HG02571 (cell line): ENCODE measurements at regions not wholly inside any gene's neighbourhood (a gene's known extent, or its start where the extent isn't known, plus 50 kb on each side); places are given as distances from the start of the nearest gene placed in this dataset.
"Not testable (repeated sequence)": the region's sequence is repeated elsewhere in the genome, so short reads cannot be mapped to it uniquely, and the experiment has no call there.

Experiments
- ATAC-seq: cut with Tn5 transposase; IDR thresholded peaks from one replicate; pipeline ENCODE4 v1.9.1; 2021; ENCODE audit warnings: mild to moderate bottlenecking, moderate library complexity; ENCODE audit not compliant: unreplicated experiment

DNA sequence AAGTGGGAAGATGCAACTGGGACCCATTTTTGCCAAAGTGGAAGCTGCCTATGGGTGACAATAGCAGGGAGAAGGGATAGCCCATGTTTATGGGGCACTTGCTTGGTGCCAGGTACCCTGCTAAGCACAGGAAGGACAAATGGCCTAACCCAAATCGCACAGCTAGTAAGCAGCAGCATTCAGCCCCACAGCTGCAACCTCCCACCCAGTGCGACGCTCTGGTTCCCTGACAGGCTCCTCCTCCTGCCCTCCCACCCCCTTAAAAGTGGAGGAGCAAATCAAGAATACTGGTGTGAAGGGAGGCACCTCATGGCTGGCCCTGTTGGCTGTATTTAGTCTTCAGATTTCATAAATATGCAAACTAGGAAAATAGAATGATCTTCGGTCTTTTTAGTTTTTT is 76.2 kb downstream of the RIN2 start:
- ATAC-seq = no peak

DNA sequence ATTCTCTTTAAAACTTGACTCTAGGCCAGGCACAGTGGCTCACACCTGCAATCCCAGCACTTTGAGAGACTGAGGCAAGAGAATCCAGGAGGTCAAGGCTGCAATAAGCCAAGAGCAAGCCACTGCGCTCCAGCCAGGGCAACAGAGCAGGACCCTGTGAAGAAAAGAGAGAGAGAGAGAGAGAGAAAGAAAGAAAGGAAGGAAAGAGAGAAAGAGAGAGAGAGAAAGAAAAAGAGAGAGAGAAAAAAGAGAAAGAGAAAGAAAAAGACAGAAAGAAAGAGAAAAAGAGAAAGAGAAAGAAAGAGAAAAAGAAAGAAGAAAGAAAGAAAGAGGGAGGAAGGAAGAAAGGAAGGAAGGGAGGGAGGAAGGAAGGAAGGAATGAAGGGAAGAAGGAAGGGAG is 76.7 kb downstream of the RIN2 start:
- no peak for ATAC-seq

DNA sequence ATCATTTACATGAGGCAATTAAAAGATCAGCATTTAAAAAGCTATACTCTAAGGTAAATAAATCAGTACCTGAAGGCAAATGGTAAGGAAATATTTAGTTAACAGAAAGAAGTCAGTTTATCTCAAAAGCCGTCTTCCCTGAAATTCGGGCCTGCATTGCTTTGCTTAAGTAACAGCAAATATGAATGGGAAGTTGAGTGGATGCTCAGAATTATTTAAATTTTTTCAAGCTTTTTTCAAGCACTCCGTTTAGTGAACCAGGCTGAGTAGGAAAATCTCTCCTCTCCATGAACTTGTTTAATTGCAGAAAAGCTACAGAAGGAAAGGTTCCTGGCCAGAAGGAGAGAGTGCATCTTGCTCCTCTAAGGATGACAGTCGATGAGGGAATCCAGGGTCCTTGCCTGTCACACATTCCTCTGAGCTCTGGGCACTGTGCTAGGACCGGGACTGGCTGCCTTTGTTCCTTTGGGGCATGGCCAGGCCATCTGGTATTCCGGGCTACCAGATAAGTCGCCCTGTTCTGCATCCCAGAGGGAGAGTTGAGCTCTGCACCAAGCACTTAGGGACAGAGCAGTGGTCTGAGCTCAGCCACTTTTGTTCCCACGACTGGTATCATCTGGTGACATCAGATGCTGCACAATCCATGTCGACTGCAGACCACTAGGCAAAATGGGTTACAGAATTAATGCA is 77.6 kb downstream of the RIN2 start:
- ATAC-seq = no peak

DNA sequence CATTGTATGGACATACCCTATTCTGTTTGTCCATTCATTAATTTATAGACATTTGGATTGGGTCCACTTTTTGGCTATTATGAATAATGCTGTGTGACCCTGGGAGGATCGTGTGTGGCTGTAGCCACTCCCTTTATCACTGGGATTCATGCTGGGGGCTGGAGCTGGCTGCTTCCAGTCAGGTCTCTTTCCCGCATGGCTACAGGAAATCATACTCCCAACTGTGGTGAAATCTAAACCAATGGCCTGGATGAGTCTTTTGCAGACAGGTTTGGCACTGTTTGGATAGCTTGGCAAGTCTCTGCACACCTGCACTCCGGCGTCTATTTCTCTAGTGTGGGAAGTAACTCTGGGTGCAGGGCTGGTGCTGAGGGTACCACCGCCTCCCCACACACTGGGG is 80.4 kb downstream of the RIN2 start:
- no peak for ATAC-seq

- ATAC-seq = no peak
Observed at GRCh38 chr20:19839053-19839452, 81.0 kb downstream of the RIN2 start.

- ATAC-seq = no peak
Observed at GRCh38 chr20:19840111-19840710, 82.2 kb downstream of the RIN2 start.

DNA sequence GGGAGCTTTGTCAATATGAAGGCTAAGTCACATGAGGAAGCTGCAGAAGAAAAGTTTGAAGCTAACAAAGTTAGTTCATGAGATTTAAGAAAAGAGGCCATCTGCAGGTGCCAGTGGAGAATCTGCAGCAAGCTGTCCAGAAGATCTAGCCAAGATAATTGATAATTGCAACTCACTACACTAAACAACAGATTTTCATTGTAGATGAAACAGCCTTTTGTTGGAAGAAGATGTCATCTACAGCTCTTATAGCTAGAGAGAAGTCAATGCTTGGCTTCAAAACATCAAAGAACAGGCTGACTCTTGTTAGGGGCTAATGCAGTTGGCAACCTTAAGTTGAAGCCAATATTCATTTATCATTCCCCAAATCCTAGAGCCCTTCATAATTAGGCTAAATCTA is 83.7 kb downstream of the RIN2 start:
- ATAC-seq = no peak

DNA sequence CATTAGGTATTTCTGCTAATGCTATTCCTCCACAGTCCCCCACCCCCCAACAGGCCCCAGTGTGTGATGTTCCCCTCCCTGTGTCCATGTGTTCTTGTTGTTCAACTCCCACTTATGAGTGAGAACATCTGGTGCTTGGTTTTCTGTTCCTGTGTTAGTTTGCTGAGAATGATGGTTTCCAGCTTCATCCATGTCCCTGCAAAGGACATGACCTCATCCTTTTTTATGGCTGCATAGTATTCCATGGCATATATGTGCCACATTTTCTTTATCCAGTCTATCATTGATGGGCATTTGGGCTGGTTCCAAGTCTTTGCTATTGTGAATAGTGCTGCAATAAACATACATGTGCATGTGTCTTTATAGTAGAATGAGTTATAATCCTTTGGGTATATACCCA is 86.8 kb downstream of the RIN2 start:
- not testable (repeated sequence) for ATAC-seq

GRCh38 chr20:19847383-19847782 is 89.3 kb downstream of the RIN2 start:
- no peak for ATAC-seq

DNA sequence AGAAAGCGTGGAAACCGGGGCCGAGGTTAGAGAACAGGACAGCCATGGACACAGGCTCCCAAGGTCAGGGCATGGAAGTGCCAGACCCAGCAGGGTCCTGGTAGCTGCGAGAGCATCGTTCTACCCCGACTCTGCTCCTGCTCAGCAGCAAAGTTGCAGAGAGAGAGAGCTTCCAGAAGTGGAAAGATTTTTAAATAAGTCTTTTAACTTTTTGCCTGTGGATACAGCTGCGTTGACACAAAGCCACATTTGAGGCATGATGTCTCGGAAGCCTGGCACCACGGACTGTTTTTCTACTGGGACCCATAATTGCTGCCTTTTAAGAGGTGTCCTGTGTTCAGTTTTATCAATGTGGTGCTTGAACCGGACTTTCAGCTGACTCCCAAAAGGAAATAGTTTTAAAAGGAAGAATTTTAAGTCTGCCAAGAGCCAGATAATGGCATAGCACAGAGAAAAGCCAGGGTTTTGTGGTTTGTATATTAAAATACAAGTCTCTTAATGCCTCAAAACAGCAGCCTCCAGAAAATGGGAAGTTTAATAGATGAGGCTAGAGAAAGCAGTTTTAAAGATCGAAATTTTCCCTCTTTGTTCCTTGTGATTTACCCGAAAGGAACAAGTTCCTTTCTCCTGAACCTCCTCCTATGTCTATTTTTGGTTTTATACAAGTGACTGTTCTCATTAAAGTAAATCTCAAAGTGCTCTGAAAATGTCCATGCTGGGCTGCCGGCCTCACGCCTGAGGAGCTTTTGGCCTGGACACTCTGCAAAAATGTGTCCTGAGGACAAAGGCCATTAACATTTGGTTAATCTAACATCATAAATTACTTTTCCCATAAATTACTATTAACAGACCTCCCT is 91.5 kb downstream of the RIN2 start:
- ATAC-seq = no peak

DNA sequence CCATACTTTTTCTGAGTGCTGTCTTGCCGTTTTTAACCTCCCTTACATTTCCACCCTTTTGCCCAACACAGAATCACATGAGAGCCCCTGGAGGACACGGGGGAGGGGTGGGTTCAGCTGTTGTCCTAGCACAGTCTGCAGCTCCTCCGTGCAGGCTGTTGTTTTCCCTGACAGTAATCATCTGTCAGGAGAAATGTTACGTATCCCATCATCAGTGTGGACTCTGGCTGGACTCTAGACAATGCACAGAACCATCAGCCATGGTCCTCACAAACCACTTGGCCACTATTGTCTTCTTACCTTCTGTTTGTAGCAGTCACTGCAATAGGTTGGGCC is 92.1 kb downstream of the RIN2 start:
- ATAC-seq = no peak

- ATAC-seq = no peak
Observed at GRCh38 chr20:19851861-19852260, 93.8 kb downstream of the RIN2 start.

DNA sequence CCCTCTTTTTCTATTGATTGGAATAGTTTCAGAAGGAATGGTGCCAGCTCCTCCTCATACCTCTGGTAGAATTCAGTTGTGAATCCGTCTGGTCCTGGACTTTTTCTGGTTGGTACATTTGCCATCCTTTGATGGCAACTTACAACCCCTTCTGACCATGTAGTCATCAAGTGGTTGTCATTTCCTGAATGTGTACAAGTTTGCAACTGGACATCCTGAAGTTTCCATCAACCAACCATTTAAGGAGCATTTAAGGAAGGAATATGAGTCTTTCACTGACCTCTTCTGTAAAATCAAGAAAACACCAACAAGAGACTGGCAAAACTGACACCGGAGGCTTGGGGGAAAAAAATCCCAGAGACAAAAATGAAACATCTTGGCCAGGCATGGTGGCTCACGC is 97.4 kb downstream of the RIN2 start:
- ATAC-seq = no peak

GRCh38 chr20:19858466-19859371 is 100.7 kb downstream of the RIN2 start:
- ATAC-seq = no peak

- no peak for ATAC-seq
Observed at GRCh38 chr20:19859444-19859843, 101.4 kb downstream of the RIN2 start.

DNA sequence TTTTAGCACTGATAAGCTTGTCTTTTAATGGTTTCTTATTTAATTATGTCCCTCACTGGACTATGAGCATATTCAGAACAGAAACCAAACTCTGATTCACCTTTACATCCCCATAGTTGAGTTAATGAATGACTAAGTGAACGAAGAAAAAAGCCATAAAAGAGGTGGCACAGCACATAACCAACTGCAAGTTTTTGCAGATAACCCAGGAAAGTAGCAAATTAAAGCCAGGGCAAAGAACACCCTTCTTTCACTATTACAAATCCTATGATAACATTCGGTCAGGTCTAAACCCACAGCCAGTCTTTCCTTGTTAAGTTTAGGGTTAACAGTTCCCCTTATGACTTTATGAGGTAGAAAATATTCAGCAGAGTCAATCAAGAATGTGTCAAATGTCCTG is 102.7 kb downstream of the RIN2 start:
- no peak for ATAC-seq

DNA sequence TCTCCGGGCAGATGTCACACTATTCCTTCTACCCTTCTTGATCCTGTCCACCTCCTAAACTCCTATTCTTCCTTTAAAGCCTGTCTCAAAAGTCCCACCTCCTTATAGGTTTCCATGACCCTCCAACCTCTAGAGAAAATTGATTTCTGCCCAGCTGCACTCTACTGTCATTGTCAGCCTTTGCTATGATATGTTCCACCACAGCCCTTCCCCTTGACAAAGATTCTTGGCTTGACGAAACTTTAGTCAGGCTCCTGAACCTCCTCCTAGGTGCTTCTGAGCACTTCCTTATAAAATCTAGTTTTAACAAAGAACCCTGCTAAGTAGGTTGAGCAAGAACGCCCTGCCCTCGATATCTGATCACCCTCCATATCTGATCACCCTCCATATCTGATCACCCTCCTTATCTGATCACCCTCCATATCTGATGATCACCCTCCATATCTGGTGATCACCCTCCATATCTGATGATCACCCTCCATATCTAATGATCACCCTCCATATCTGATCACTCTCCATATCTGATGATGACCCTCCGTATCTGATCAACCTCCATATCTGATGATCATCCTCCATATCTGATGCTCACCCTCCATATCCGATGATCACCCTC is 103.2 kb downstream of the RIN2 start:
- no peak for ATAC-seq

DNA sequence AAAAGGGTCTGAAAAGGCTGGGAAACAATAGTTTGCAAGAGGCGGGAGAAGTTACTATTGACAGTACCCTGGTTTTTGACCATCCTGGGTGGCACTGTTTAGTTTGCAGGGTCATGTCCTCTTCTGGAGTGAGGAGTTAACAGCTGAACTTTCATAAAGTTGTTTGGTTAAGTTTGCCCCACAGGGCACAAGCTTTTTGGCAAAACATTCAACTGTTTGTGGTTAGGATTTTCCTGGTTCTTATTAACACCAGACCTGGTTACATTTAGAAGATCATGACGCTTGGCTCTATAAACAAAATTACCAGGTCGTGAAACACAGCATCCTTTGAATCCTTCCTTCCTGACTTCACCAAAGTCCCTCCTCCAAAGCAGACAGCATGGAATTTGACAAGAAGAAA is 106.1 kb downstream of the RIN2 start:
- no peak for ATAC-seq

DNA sequence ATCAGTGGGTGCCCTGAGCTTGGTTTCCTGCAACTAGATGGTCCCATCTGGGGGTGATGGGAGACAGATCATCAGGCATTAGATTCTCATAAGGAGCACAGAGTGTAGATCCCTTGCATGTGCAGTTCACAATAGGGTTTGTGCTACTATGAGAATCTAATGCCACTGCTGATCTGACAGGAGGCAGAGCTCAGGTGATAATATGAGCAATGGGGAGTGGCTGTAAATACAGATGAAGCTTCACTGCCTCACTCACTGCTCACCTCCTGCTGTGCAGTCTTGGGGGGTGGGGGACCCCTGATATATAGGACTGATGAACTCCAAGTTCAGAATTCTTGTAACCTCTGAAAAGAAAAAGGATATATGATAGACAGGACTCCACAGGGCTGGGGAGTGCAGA is 108.0 kb downstream of the RIN2 start:
- no peak for ATAC-seq

DNA sequence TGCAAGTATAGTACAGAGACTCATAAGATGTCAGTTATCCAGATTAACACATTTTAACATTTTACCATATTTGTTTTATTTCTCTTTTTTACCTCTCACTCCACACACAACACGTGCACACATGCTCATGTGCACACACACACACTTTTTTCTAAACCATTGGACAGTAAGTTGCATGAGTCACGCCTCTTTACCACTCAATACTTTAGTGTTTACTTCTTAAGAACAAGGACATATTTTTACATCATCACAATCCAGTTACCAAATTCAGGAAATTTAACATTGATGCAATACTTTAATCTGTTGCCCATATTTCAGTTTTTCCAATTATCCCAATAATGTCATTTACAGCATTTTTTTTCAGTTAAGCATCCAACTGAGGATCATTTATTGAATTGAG is 109.0 kb downstream of the RIN2 start:
- ATAC-seq = no peak

GRCh38 chr20:19867940-19868371 is 109.9 kb downstream of the RIN2 start:
- ATAC-seq = no peak
